Calu3 (cell line): ENCODE measurements at regions not wholly inside any gene's neighbourhood (a gene's known extent, or its start where the extent isn't known, plus 50 kb on each side); places are given as distances from the start of the nearest gene placed in this dataset.

ENCODE experiments used
- BruUV-seq: library from RNA; stranded (reverse); fragments of 400-500 nt; replicated peaks from 2 replicates; lab custom pipeline; 2021; lab: Mats Ljungman, UMichigan
- CTCF ChIA-PET: fragments of 300-600 bp; sonication (Branson Sonifier 250); formaldehyde crosslinking; loops from one replicate; lab custom pipeline; 2022; ENCODE audit warnings: antibody characterized with exemption; lab: Charles Lee
- DNase-seq: peaks from one replicate; pipeline ENCODE4 v3.0.0; 2022
- H3K27ac Mint-ChIP-seq: one replicate; pipeline ENCODE4 v1.8.0; 2022; ENCODE audit warnings: mixed read lengths; ENCODE audit not compliant: unreplicated experiment
- H3K27me3 Mint-ChIP-seq: one replicate; pipeline ENCODE4 v1.8.0; 2022; ENCODE audit warnings: mixed read lengths; ENCODE audit not compliant: unreplicated experiment
- H3K36me3 Mint-ChIP-seq: one replicate; pipeline ENCODE4 v1.8.0; 2022; ENCODE audit warnings: mild to moderate bottlenecking, moderate library complexity, mixed read lengths; ENCODE audit not compliant: insufficient read depth, unreplicated experiment
- H3K4me1 Mint-ChIP-seq: one replicate; pipeline ENCODE4 v1.8.0; 2022; ENCODE audit warnings: mild to moderate bottlenecking, low read depth, mixed read lengths; ENCODE audit not compliant: unreplicated experiment
- H3K4me3 Mint-ChIP-seq: one replicate; pipeline ENCODE4 v1.8.0; 2022; ENCODE audit warnings: mild to moderate bottlenecking, low read depth, moderate library complexity, mixed read lengths; ENCODE audit not compliant: unreplicated experiment
- H3K9me3 Mint-ChIP-seq: one replicate; pipeline ENCODE4 v1.8.0; 2022; ENCODE audit warnings: low read depth, mixed read lengths; ENCODE audit not compliant: unreplicated experiment
- CTCF ChIP-seq: fragments of 200-600 bp; IDR thresholded peaks from one replicate; pipeline ENCODE4 v1.8.0; 2022; ENCODE audit warnings: antibody characterized with exemption; ENCODE audit not compliant: unreplicated experiment
- intact Hi-C: fragments of 100-400 bp; cut with micrococcal nuclease; formaldehyde crosslinking; loops from one replicate; pipeline ENCODE4 v1.10.0; 2022; ENCODE audit not compliant: unreplicated experiment

DNA sequence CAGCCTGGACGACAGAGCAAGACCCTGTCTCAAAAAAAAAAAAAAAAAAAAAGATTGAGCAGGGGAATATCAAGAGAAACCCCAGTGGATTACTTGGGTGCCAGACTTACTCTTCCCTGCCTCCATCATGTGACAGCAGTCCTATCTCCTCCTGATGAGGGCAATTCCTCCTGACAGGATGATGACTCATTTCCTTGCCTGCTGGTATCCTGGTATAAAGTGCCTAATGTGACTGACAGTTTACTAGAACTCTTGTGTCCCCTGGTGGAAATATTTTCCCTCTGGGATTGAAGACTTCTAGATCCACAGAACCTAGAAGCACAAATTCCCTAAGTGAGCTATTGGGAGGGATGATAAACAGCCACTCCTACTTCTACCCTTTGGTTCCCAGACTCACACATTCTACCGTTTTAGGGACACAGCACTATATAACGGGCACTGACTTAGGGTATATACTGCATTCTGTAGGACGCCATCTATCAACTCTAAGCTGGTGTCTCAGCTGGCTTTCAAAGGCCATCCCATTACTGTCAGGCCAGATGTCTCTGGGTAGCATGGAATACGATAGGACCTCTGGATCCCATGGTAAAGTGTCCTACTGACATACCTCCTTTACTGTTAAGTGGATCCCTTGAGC, 114.6 kb upstream of the MED13 start:
- H3K36me3 Mint-ChIP-seq = no peaks in the 10 kb centered on the region
- no peak overlapping the region for H3K4me3 Mint-ChIP-seq
- no TSS peak for BruUV-seq
- TF ChIP-seq CTCF = no peak
- intact Hi-C loops = no loop called here
- no peaks in the 10 kb centered on the region for H3K27me3 Mint-ChIP-seq
- DNase-seq = peak; percentile 8
- CTCF ChIA-PET = interaction anchor here (0.5 kb wide), 1 partner anchor 142 kb away, joined by 3 read pairs; no protein-coding TSS in a partner anchor
- H3K9me3 Mint-ChIP-seq = no peaks in the 10 kb centered on the region
- no peak overlapping the region for H3K27ac Mint-ChIP-seq
- H3K4me1 Mint-ChIP-seq = peaks cover 8% of the 10 kb centered on the region

DNA sequence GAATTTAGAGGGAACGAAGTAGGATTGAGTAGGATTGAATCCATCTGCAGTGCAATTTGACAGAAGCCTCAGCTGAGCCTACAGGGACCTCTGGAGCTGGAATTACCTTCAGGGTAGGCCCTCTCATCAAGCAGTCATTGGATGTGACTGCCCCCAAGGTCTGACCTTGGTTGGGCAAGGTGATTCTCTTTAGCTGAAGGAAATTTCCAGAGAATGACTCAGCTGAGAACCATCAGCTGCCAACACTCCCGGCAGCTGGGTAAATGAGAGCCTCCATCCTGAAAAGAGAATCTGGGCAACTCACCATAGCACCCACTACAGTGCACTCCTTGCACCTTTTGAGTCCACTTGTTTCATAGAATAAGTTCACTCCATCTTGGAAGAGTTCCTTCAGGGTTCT, 113.5 kb upstream of the MED13 start:
- CTCF ChIA-PET = no interaction called here
- intact Hi-C loops = no loop called here

GRCh38 chr17:62172492-62173291, 107.6 kb upstream of the MED13 start:
- Mint-ChIP-seq H3K27ac (no peak overlapping the region), H3K9me3 (no peaks in the 10 kb centered on the region), H3K27me3 (no peaks in the 10 kb centered on the region), H3K36me3 (no peaks in the 10 kb centered on the region), H3K4me1 (no peaks in the 10 kb centered on the region), H3K4me3 (no peak overlapping the region)
- intact Hi-C loops = no loop called here
- no peak for DNase-seq
- CTCF ChIA-PET = no interaction called here
- no peak for TF ChIP-seq CTCF
- no TSS peak for BruUV-seq

More for the DNA sequence above, 113.5 kb upstream of the MED13 start:
- BruUV-seq = no TSS peak
- TF ChIP-seq CTCF = no peak
- H3K4me1 Mint-ChIP-seq = peaks cover 8% of the 10 kb centered on the region
- H3K9me3 Mint-ChIP-seq = no peaks in the 10 kb centered on the region
- no peak overlapping the region for H3K4me3 Mint-ChIP-seq
- no peak overlapping the region for H3K27ac Mint-ChIP-seq
- no peaks in the 10 kb centered on the region for H3K36me3 Mint-ChIP-seq
- H3K27me3 Mint-ChIP-seq = no peaks in the 10 kb centered on the region
- no peak for DNase-seq

DNA sequence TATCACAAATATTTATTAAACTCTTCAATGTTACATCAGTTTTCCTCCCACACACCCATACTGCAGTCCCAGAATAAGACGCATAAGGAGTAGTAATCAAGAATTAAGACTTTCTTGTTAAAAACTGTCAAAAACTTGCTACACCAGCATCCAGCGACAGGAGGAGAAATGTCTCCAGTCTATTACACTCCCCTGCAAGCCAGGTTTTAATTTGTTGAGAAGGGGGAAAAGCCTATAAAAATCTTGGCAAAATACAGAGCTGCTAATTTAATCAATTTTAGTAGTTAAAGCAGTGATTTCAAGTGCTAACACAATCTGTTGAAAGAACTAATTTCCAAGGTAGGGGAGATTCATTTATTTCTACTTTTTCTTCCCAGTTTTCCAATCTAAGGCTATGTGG, 102.0 kb upstream of the MED13 start:
- Mint-ChIP-seq H3K36me3 (no peaks in the 10 kb centered on the region), H3K9me3 (no peaks in the 10 kb centered on the region), H3K4me1 (peaks cover 18% of the 10 kb centered on the region), H3K4me3 (no peak overlapping the region), H3K27ac (no peak overlapping the region), H3K27me3 (no peaks in the 10 kb centered on the region)
- no peak for DNase-seq
- BruUV-seq = no TSS peak
- intact Hi-C loops = no loop called here
- no peak for TF ChIP-seq CTCF
- CTCF ChIA-PET = no interaction called here
